ENCODE measurements at regions not wholly inside any gene's neighbourhood (a gene's known extent, or its start where the extent isn't known, plus 50 kb on each side); places are given as distances from the start of the nearest gene placed in this dataset.

GRCh38 chrX:51151734-51152133 is 180.9 kb upstream of the NUDT10 start:
- ChIA-PET CTCF (interaction anchor here (1.0 kb wide), 1 partner anchor 269 kb away, joined by 4 read pairs; no protein-coding TSS in a partner anchor), POLR2A (no interaction called here)
- no peak for FAIRE-seq

More at GRCh38 chrX:51151734-51152133, 180.9 kb upstream of the NUDT10 start:
- Histone ChIP-seq H3K9me1 (replicated peaks; ENCODE audit: control insufficient read depth, extremely low read depth, insufficient read depth, low read length) (no peaks in the 10 kb centered on the region), H2AFZ (ENCODE audit: low read depth, low read length) (no peak overlapping the region), H3K27ac (ENCODE audit: insufficient read depth, low read depth, low read length) (no peak overlapping the region), H3K9ac (replicated peaks; ENCODE audit: extremely low read depth, insufficient read depth, low read length) (no peak overlapping the region), H3K9me3 (replicated peaks; ENCODE audit: control insufficient read depth, insufficient read depth, low read length) (no peaks in the 10 kb centered on the region), H3K36me3 (ENCODE audit: control insufficient read depth in 2 of 2, extremely low read depth in 1 of 2, insufficient read depth in 2 of 2, low read length in 2 of 2) (no peaks in the 10 kb centered on the region), H3K27me3 (ENCODE audit: control insufficient read depth in 2 of 2, insufficient read depth in 2 of 2, low read length in 2 of 2) (no peaks in the 10 kb centered on the region), H3K4me3 (replicated peaks in 1 of 3; ENCODE audit: insufficient read depth in 1 of 3, low read depth in 1 of 3, low read length in 3 of 3) (no peak overlapping the region), H4K20me1 (replicated peaks; ENCODE audit: control insufficient read depth, extremely low read depth, insufficient read depth, low read length) (no peaks in the 10 kb centered on the region), H3K4me2 (ENCODE audit: insufficient read depth, low read length) (no peak overlapping the region), H3K4me1 (ENCODE audit: control insufficient read depth, extremely low read depth, insufficient read depth, low read length) (no peaks in the 10 kb centered on the region), H3K79me2 (ENCODE audit: control insufficient read depth, insufficient read depth, low read length) (no peaks in the 10 kb centered on the region)
- DNase-seq (ENCODE audit: low read depth, low spot score) = no peak
- intact Hi-C loops (cut with micrococcal nuclease) = no loop called here
- no TSS peak for BruUV-seq (replicated peaks)
- TF ChIP-seq POLR2AphosphoS5 (IDR thresholded peaks at IDR 0.05; ENCODE audit: insufficient read depth, low read depth, low read length) (no peak), CTCF (IDR thresholded peaks at IDR 0.05; ENCODE audit: extremely low read depth in 1 of 2, insufficient read depth in 1 of 2, low read depth in 1 of 2, low read length in 2 of 2) (no peak), GATA2 (IDR thresholded peaks at IDR 0.05; ENCODE audit: insufficient read depth, insufficient read length, low read depth, low read length) (no peak), JUN (IDR thresholded peaks at IDR 0.05; ENCODE audit: borderline replicate concordance, insufficient read depth, insufficient read length, low read depth) (no peak), MYC (IDR thresholded peaks at IDR 0.05; ENCODE audit: low read depth, low read length) (no peak), POLR2A (IDR thresholded peaks at IDR 0.05; ENCODE audit: low read depth, low read length) (no peak), FOS (IDR thresholded peaks at IDR 0.05; ENCODE audit: borderline replicate concordance, insufficient read depth, low read length) (no peak), MAX (IDR thresholded peaks at IDR 0.05; ENCODE audit: insufficient read depth, insufficient read length) (no peak), EZH2 (IDR thresholded peaks at IDR 0.05; ENCODE audit: borderline replicate concordance, low read depth, low read length, severe bottlenecking) (no peak)
- dilution Hi-C loops (cut with MboI; ENCODE audit: extremely low pct_ligation_motif_present, low sequenced_read_pairs) = no loop called here
